PC-3 (cell line): ENCODE measurements at regions not wholly inside any gene's neighbourhood (a gene's known extent, or its start where the extent isn't known, plus 50 kb on each side); places are given as distances from the start of the nearest gene placed in this dataset.

Experiments
- EZH2 ChIP-seq: fragments of 300-600 bp; sonication (generic); IDR thresholded peaks from one replicate; pipeline ENCODE4 v1.6.1; 2017; ENCODE audit warnings: antibody characterized with exemption, mild to moderate bottlenecking, low read length; ENCODE audit not compliant: unreplicated experiment
- TF ChIP-seq, protein P1 (sequence below): fragments of 300-600 bp; sonication (generic); conservative IDR thresholded peaks from 2 replicates; pipeline ENCODE4 v1.5.1; 2017; ENCODE audit warnings: antibody characterized with exemption, low read depth, mild to moderate bottlenecking, low read length

GRCh38 chr3:193915099-193915498 is 220.8 kb upstream of the HES1 start:
- TF ChIP-seq EZH2: no peak
- TF ChIP-seq, protein P1, sequence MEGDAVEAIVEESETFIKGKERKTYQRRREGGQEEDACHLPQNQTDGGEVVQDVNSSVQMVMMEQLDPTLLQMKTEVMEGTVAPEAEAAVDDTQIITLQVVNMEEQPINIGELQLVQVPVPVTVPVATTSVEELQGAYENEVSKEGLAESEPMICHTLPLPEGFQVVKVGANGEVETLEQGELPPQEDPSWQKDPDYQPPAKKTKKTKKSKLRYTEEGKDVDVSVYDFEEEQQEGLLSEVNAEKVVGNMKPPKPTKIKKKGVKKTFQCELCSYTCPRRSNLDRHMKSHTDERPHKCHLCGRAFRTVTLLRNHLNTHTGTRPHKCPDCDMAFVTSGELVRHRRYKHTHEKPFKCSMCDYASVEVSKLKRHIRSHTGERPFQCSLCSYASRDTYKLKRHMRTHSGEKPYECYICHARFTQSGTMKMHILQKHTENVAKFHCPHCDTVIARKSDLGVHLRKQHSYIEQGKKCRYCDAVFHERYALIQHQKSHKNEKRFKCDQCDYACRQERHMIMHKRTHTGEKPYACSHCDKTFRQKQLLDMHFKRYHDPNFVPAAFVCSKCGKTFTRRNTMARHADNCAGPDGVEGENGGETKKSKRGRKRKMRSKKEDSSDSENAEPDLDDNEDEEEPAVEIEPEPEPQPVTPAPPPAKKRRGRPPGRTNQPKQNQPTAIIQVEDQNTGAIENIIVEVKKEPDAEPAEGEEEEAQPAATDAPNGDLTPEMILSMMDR: no peak
